Smooth muscle cell (in vitro differentiated cells): ENCODE measurements at regions not wholly inside any gene's neighbourhood (a gene's known extent, or its start where the extent isn't known, plus 50 kb on each side); places are given as distances from the start of the nearest gene placed in this dataset.

Source experiments
- DNase-seq: peaks from one replicate; lab custom pipeline; 2025; ENCODE audit not compliant: unreplicated experiment; lab: John Stamatoyannopoulos, UW
- H2AFZ ChIP-seq: fragments of 200-600 bp; sonication (generic); 2 replicates; pipeline ENCODE4 v1.6.0; 2016; ENCODE audit warnings: antibody characterized with exemption, low read depth, mild to moderate bottlenecking
- H3F3A ChIP-seq: fragments of 200-600 bp; sonication (generic); 2 replicates; pipeline ENCODE4 v1.6.0; 2017; ENCODE audit warnings: antibody characterized with exemption, low read depth
- H3K27ac ChIP-seq: fragments of 200-600 bp; sonication (generic); 2 replicates; pipeline ENCODE4 v1.5.1; 2016; ENCODE audit warnings: low read depth, mild to moderate bottlenecking
- H3K27me3 ChIP-seq: fragments of 200-600 bp; sonication (generic); 2 replicates; pipeline ENCODE4 v1.6.1; 2016; ENCODE audit warnings: low read depth, mild to moderate bottlenecking
- H3K36me3 ChIP-seq: fragments of 200-600 bp; sonication (generic); 2 replicates; pipeline ENCODE4 v1.5.1; 2016; ENCODE audit warnings: low read depth
- H3K4me1 ChIP-seq: fragments of 200-600 bp; sonication (generic); 2 replicates; pipeline ENCODE4 v1.5.1; 2016; ENCODE audit warnings: low read depth
- H3K4me2 ChIP-seq: fragments of 200-600 bp; sonication (generic); 2 replicates; pipeline ENCODE4 v1.6.0; 2016; ENCODE audit warnings: mild to moderate bottlenecking
- H3K4me3 ChIP-seq: fragments of 200-600 bp; sonication (generic); 2 replicates; pipeline ENCODE4 v1.5.1; 2016; ENCODE audit warnings: mild to moderate bottlenecking
- H3K79me2 ChIP-seq: fragments of 200-600 bp; sonication (generic); 2 replicates; pipeline ENCODE4 v1.6.0; 2016; ENCODE audit warnings: low read depth, mild to moderate bottlenecking
- H3K9ac ChIP-seq: fragments of 200-600 bp; sonication (generic); 2 replicates; pipeline ENCODE4 v1.6.0; 2016; ENCODE audit warnings: low read depth
- H3K9me3 ChIP-seq: fragments of 200-600 bp; sonication (generic); replicated peaks from 2 replicates; pipeline ENCODE4 v1.5.1; 2016; ENCODE audit warnings: low read depth
- H4K20me1 ChIP-seq: fragments of 200-600 bp; sonication (generic); 2 replicates; pipeline ENCODE4 v1.6.0; 2016; ENCODE audit warnings: low read depth
- CTCF ChIP-seq: fragments of 200-600 bp; sonication (generic); IDR thresholded peaks from 2 replicates; pipeline ENCODE4 v1.5.1; 2017; ENCODE audit warnings: borderline replicate concordance, mild to moderate bottlenecking, antibody characterized with exemption; ENCODE audit not compliant: insufficient read depth, poor library complexity, severe bottlenecking
- WGBS: methylation state at CpG from one replicate; pipeline ENCODE4 v1.1.7; 2016; ENCODE audit warnings: low lambda C conversion rate; 5-methylcytosine and 5-hydroxymethylcytosine counted together

- no peaks in the 10 kb centered on the region for H3F3A ChIP-seq
- H3K4me1 ChIP-seq: no peaks in the 10 kb centered on the region
- H3K4me3 ChIP-seq: no peak overlapping the region
- H4K20me1 ChIP-seq: no peaks in the 10 kb centered on the region
- DNase-seq: no peak
- no peaks in the 10 kb centered on the region for H3K36me3 ChIP-seq
- H3K27ac ChIP-seq: no peak overlapping the region
- 83% methylated on average over 3 of the region's 3 CpGs for WGBS
- no peak overlapping the region for H2AFZ ChIP-seq
- no peaks in the 10 kb centered on the region for H3K9me3 ChIP-seq
- H3K9ac ChIP-seq: no peak overlapping the region
- no peak for TF ChIP-seq CTCF
- H3K79me2 ChIP-seq: no peaks in the 10 kb centered on the region
- H3K4me2 ChIP-seq: no peak overlapping the region
- H3K27me3 ChIP-seq: no peaks in the 10 kb centered on the region
These were observed 130.6 kb downstream of the BRD1 start for GRCh38 chr22:49697047-49697446.

- Histone ChIP-seq H4K20me1 (no peaks in the 10 kb centered on the region), H3K27me3 (no peaks in the 10 kb centered on the region), H3F3A (no peaks in the 10 kb centered on the region), H3K9ac (no peak overlapping the region), H3K4me3 (no peak overlapping the region), H3K36me3 (no peaks in the 10 kb centered on the region), H2AFZ (no peak overlapping the region), H3K4me2 (no peak overlapping the region), H3K9me3 (no peaks in the 10 kb centered on the region), H3K4me1 (no peaks in the 10 kb centered on the region), H3K27ac (no peak overlapping the region), H3K79me2 (no peaks in the 10 kb centered on the region)
- TF ChIP-seq CTCF: no peak
- no peak for DNase-seq
- WGBS: 83% methylated on average over 9 of the region's 9 CpGs
These were observed 133.0 kb downstream of the BRD1 start for GRCh38 chr22:49694462-49695260.

- TF ChIP-seq CTCF: no peak
- 91% methylated on average over 10 of the region's 10 CpGs for WGBS
- Histone ChIP-seq H3K27me3 (no peaks in the 10 kb centered on the region), H3K79me2 (no peaks in the 10 kb centered on the region), H3K36me3 (no peaks in the 10 kb centered on the region), H3K4me2 (no peak overlapping the region), H3K9ac (no peak overlapping the region), H2AFZ (no peak overlapping the region), H3K4me1 (no peaks in the 10 kb centered on the region), H3K4me3 (no peak overlapping the region), H4K20me1 (no peaks in the 10 kb centered on the region), H3K9me3 (no peaks in the 10 kb centered on the region), H3F3A (no peaks in the 10 kb centered on the region), H3K27ac (no peak overlapping the region)
- DNase-seq: no peak
These were observed 133.8 kb downstream of the BRD1 start for GRCh38 chr22:49693848-49694247.

- H3K4me1 ChIP-seq: no peaks in the 10 kb centered on the region
- H3K4me2 ChIP-seq: no peak overlapping the region
- no peaks in the 10 kb centered on the region for H3K9me3 ChIP-seq
- TF ChIP-seq CTCF: no peak
- H3K9ac ChIP-seq: no peak overlapping the region
- no peaks in the 10 kb centered on the region for H3K27me3 ChIP-seq
- no peaks in the 10 kb centered on the region for H3K79me2 ChIP-seq
- no peaks in the 10 kb centered on the region for H3K36me3 ChIP-seq
- no peak overlapping the region for H2AFZ ChIP-seq
- WGBS: 78% methylated on average over 9 of the region's 11 CpGs
- H3K4me3 ChIP-seq: no peak overlapping the region
- H3K27ac ChIP-seq: no peak overlapping the region
- no peaks in the 10 kb centered on the region for H3F3A ChIP-seq
- no peaks in the 10 kb centered on the region for H4K20me1 ChIP-seq
- no peak for DNase-seq
These were observed 134.3 kb downstream of the BRD1 start for GRCh38 chr22:49693416-49693815.
